HG03354 (cell line): ENCODE measurements at regions not wholly inside any gene's neighbourhood (a gene's known extent, or its start where the extent isn't known, plus 50 kb on each side); places are given as distances from the start of the nearest gene placed in this dataset.

Experiments
- ATAC-seq: cut with Tn5 transposase; IDR thresholded peaks from one replicate; pipeline ENCODE4 v1.9.1; 2021; ENCODE audit warnings: mild to moderate bottlenecking; ENCODE audit not compliant: unreplicated experiment, poor library complexity, severe bottlenecking

- ATAC-seq = no peak
These were observed 702.8 kb downstream of the VRK1 start for GRCh38 chr14:97499790-97500481.

- no peak for ATAC-seq
These were observed 709.4 kb downstream of the VRK1 start for GRCh38 chr14:97506626-97507025.

- ATAC-seq = no peak
These were observed 716.7 kb downstream of the VRK1 start for GRCh38 chr14:97513891-97514290.

- ATAC-seq = no peak
These were observed 720.5 kb downstream of the VRK1 start for GRCh38 chr14:97517566-97518234.

- no peak for ATAC-seq
These were observed 726.8 kb downstream of the VRK1 start for GRCh38 chr14:97523936-97524335.

GRCh38 chr14:97524589-97525319 is 727.6 kb downstream of the VRK1 start:
- ATAC-seq = no peak

GRCh38 chr14:97527993-97528392 is 730.8 kb downstream of the VRK1 start:
- no peak for ATAC-seq

- ATAC-seq = no peak
These were observed 734.9 kb downstream of the VRK1 start for GRCh38 chr14:97532052-97532451.

GRCh38 chr14:97536421-97536820 is 739.2 kb downstream of the VRK1 start:
- ATAC-seq = no peak

GRCh38 chr14:97538749-97539410 is 741.7 kb downstream of the VRK1 start:
- no peak for ATAC-seq

GRCh38 chr14:97539411-97539795 is 742.2 kb downstream of the VRK1 start:
- ATAC-seq = no peak

- ATAC-seq = no peak
These were observed 742.7 kb downstream of the VRK1 start for GRCh38 chr14:97539884-97540283.

- no peak for ATAC-seq
These were observed 746.0 kb downstream of the VRK1 start for GRCh38 chr14:97543221-97543620.

GRCh38 chr14:97543816-97544215 is 746.6 kb downstream of the VRK1 start:
- ATAC-seq = no peak

GRCh38 chr14:97544571-97544970 is 747.4 kb downstream of the VRK1 start:
- ATAC-seq = no peak

GRCh38 chr14:97546491-97547230 is 749.5 kb downstream of the VRK1 start:
- no peak for ATAC-seq

- ATAC-seq = no peak
These were observed 753.3 kb downstream of the VRK1 start for GRCh38 chr14:97550463-97550862.

GRCh38 chr14:97554597-97554996 is 757.4 kb downstream of the VRK1 start:
- no peak for ATAC-seq

GRCh38 chr14:97564334-97564733 is 767.2 kb downstream of the VRK1 start:
- ATAC-seq = no peak

- ATAC-seq = no peak
These were observed 774.0 kb downstream of the VRK1 start for GRCh38 chr14:97571201-97571600.
